HEK293T (cell line): ENCODE measurements at regions not wholly inside any gene's neighbourhood (a gene's known extent, or its start where the extent isn't known, plus 50 kb on each side); places are given as distances from the start of the nearest gene placed in this dataset.

Source experiments
- CTCF ChIA-PET: fragments of 350-600 bp; formaldehyde crosslinking; extraction: SDS; loops from one replicate; lab custom pipeline; 2021; ENCODE audit warnings: antibody characterized with exemption, inconsistent platforms; lab: Yijun Ruan, JAX
- POLR2A ChIA-PET: fragments of 350-600 bp; formaldehyde crosslinking; extraction: SDS; loops from one replicate; lab custom pipeline; 2020; ENCODE audit warnings: antibody characterized with exemption, inconsistent platforms; lab: Yijun Ruan, JAX
- DNase-seq: peaks from one replicate; pipeline ENCODE4 v3.0.0; 2012; ENCODE audit warnings: mixed read lengths; ENCODE audit errors: extremely low spot score
- ARNT ChIP-seq: fragments of 450-650 bp; IDR thresholded peaks from 2 replicates; pipeline ENCODE4 v1.6.1; 2017; ENCODE audit warnings: mild to moderate bottlenecking
- BHLHE40 ChIP-seq: fragments of 450-650 bp; IDR thresholded peaks from 2 replicates; pipeline ENCODE4 v1.6.1; 2016; ENCODE audit warnings: mild to moderate bottlenecking, moderate library complexity, borderline replicate concordance
- CTBP1 ChIP-seq: fragments of 450-650 bp; IDR thresholded peaks from 2 replicates; pipeline ENCODE4 v1.6.1; 2016; ENCODE audit warnings: borderline replicate concordance
- ELF4 ChIP-seq: fragments of 450-650 bp; IDR thresholded peaks from 2 replicates; pipeline ENCODE4 v1.6.1; 2017; ENCODE audit warnings: antibody characterized with exemption
- FOXA1 ChIP-seq: fragments of 450-650 bp; IDR thresholded peaks from 2 replicates; pipeline ENCODE4 v1.6.1; 2016; ENCODE audit warnings: mild to moderate bottlenecking
- FOXK2 ChIP-seq: fragments of 450-650 bp; IDR thresholded peaks from 2 replicates; pipeline ENCODE4 v1.6.1; 2016; ENCODE audit warnings: mild to moderate bottlenecking
- FOXM1 ChIP-seq: fragments of 450-650 bp; IDR thresholded peaks from 2 replicates; pipeline ENCODE4 v1.6.1; 2017; ENCODE audit warnings: mild to moderate bottlenecking, borderline replicate concordance
- HDGF ChIP-seq: fragments of 450-650 bp; IDR thresholded peaks from 2 replicates; pipeline ENCODE4 v1.6.1; 2017; ENCODE audit warnings: antibody characterized with exemption, borderline replicate concordance
- L3MBTL2 ChIP-seq: fragments of 450-650 bp; conservative IDR thresholded peaks from 2 replicates; pipeline ENCODE4 v1.6.1; 2016; ENCODE audit warnings: mild to moderate bottlenecking
- LEF1 ChIP-seq: fragments of 450-650 bp; IDR thresholded peaks from 2 replicates; pipeline ENCODE4 v1.6.1; 2017; ENCODE audit warnings: mild to moderate bottlenecking, borderline replicate concordance
- NFRKB ChIP-seq: fragments of 450-650 bp; IDR thresholded peaks from 2 replicates; pipeline ENCODE4 v1.6.1; 2016; ENCODE audit warnings: mild to moderate bottlenecking, moderate library complexity
- SP1 ChIP-seq: fragments of 450-650 bp; IDR thresholded peaks from 2 replicates; pipeline ENCODE4 v1.6.1; 2017
- SUZ12 ChIP-seq: fragments of 450-650 bp; IDR thresholded peaks from 2 replicates; pipeline ENCODE4 v1.6.1; 2016; ENCODE audit warnings: mild to moderate bottlenecking
- TARDBP ChIP-seq: fragments of 450-650 bp; IDR thresholded peaks from 2 replicates; pipeline ENCODE4 v1.6.1; 2016
- ZNF384 ChIP-seq: fragments of 450-650 bp; IDR thresholded peaks from 2 replicates; pipeline ENCODE4 v1.6.1; 2016
- TF ChIP-seq, protein P1 (sequence below): fragments of 450-650 bp; IDR thresholded peaks from 2 replicates; pipeline ENCODE4 v1.6.1; 2016

DNA sequence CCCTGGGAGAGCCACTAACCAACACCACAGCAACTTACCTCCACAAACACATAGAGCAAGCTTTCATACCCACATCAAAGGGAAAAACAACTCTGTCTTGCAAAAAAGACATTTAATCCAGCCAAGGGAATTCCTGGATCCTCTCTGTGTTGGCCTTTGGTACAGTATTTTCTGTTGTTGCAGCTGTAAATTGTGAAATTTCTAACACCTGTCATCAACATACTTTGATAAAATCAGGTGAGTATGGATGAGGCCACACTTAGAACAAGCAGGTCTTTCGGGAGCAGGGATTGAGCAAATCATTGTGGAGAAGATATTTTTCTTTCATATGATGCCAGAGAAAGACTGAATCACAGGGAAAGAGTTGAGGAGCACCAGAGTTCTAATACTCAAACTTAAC, 89.3 kb downstream of the SPTSSA start:
- CTCF ChIA-PET = interaction anchor here (0.6 to 0.7 kb wide), 2 partner anchors 15 to 218 kb away, joined by 3 to 4 read pairs; no protein-coding TSS in a partner anchor
- POLR2A ChIA-PET = no interaction called here
- DNase-seq = no peak
- TF ChIP-seq ELF4 (no peak), CTBP1 (no peak), LEF1 (no peak), ARNT (no peak), L3MBTL2 (no peak), SUZ12 (no peak), FOXA1 (no peak), NFRKB (no peak)

- TF ChIP-seq HDGF (no peak), ELF4 (no peak), SUZ12 (no peak), FOXA1 (no peak), CTBP1 (no peak), NFRKB (no peak)
- DNase-seq = no peak
- ChIA-PET POLR2A (no interaction called here), CTCF (no interaction called here)
These were observed 92.4 kb downstream of the SPTSSA start for GRCh38 chr14:34369648-34370030.

- TF ChIP-seq, protein P1, sequence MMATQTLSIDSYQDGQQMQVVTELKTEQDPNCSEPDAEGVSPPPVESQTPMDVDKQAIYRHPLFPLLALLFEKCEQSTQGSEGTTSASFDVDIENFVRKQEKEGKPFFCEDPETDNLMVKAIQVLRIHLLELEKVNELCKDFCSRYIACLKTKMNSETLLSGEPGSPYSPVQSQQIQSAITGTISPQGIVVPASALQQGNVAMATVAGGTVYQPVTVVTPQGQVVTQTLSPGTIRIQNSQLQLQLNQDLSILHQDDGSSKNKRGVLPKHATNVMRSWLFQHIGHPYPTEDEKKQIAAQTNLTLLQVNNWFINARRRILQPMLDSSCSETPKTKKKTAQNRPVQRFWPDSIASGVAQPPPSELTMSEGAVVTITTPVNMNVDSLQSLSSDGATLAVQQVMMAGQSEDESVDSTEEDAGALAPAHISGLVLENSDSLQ = no peak
- TF ChIP-seq ARNT (no peak), BHLHE40 (no peak), LEF1 (no peak), FOXA1 (no peak), SUZ12 (no peak), ZNF384 (no peak), ELF4 (no peak), HDGF (no peak), FOXM1 (no peak), L3MBTL2 (no peak), CTBP1 (no peak), FOXK2 (no peak)
- ChIA-PET CTCF (interaction anchor here (0.5 to 0.9 kb wide), 2 partner anchors 46 to 338 kb away, joined by 3 read pairs; no protein-coding TSS in a partner anchor), POLR2A (no interaction called here)
- no peak for DNase-seq
These were observed 92.9 kb downstream of the SPTSSA start for GRCh38 chr14:34368971-34369647.

DNA sequence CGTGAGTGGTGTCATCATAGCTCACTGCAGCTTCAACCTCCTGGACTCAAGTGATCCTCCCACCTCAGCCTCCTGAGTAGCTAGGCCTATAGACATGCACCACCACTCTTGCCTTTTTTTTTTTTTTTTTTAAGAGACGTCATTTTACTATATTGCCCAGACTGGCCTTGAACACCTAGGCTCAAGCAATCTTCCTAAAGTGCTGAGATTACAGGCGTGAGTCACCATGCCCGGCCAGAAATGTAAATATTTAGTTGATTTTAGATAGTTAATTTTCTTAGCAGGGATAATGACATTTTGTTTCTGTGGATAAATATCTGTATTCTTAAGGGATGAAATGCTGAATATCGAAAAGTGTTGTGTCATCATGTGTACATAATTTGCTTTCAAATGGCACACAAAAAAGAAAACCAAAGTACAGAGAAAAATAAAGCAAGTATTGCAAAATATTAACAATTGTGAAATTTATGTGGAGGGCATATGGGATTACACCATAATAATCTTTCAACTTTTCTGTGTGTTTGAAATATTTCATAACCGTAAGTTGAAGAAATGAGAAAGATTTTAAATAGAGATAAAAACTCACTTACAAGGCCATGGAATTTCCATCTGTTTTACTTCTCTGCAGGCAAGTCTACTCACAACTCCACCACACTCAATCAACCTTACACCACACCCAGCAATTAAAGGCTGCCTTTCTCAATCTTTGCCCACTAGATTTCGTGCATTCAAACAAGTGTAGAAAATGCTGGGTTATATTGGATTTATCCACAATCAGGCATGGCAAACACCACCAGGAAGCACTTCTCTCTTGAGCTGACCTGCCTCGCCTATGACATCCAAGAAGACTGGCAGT, 93.7 kb downstream of the SPTSSA start:
- CTCF ChIA-PET = interaction anchor here (0.5 to 0.9 kb wide), 2 partner anchors 45 to 338 kb away, joined by 3 read pairs; no protein-coding TSS in a partner anchor
- POLR2A ChIA-PET = no interaction called here
- no peak for DNase-seq
- TF ChIP-seq FOXK2 (no peak), L3MBTL2 (no peak), SUZ12 (no peak), CTBP1 (no peak), ZNF384 (no peak), NFRKB (no peak), HDGF (no peak), ELF4 (no peak), FOXM1 (no peak), BHLHE40 (no peak), FOXA1 (no peak), SP1 (no peak), LEF1 (no peak)

DNA sequence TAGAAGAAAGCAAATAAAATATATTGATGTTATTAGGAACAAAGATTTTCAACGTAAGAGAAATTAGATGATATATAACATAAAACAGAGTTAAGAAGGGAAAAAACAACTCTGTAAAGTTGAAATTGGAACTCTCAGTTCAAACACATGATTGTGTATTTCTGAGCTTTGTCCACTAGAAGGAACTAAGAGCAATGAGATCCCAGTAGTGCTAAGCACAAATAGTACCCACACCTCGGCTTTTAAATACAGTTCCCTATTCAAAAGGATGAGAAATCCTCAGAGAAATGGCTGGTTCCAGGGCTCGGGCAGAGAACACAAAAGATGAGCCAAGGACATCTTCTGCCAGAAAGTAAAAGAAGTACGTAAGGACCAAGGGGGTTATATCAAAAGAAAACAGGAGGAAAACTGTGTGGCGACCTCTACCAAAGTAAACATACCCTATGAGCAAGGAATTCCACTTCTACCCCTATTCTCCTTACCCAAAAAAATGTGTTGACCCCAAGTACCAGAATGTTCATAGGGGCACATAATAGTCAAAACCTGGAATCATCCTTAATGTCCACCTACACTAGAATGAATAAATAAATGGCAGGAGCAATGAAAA, 96.6 kb downstream of the SPTSSA start:
- ChIA-PET POLR2A (interaction anchor here (0.6 kb wide), 1 partner anchor 33 kb away, joined by 3 read pairs; no protein-coding TSS in a partner anchor), CTCF (interaction anchor here (0.5 to 2.0 kb wide), 6 partner anchors 9 to 189 kb away, joined by 3 to 5 read pairs (median 4); no protein-coding TSS in a partner anchor)
- DNase-seq = no peak
- no peak for TF ChIP-seq L3MBTL2
- no peak for TF ChIP-seq HDGF
- TF ChIP-seq ARNT = no peak
- no peak for TF ChIP-seq SUZ12
- no peak for TF ChIP-seq BHLHE40
- TF ChIP-seq FOXK2 = no peak
- no peak for TF ChIP-seq NFRKB
- TF ChIP-seq ELF4 = no peak

DNA sequence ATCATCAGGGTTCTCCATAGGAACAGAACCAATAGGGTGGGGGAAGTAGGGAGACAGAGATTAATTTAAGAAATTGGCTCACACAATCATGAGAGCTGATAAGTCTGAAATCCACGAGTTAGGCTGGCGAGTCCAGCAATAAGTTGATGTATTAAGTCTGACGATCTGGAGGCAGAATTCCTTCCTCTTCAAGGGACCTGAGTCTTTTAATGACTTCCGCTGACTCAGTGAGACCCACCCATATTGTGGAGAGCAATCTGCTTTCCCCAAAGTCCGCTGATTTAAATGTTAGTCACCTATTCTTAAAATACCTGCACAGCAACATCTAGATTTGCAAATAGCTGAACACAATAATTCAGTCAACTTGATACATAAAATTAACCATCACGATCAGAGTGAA, 97.8 kb downstream of the SPTSSA start:
- TF ChIP-seq HDGF (no peak), BHLHE40 (no peak), TARDBP (no peak), ELF4 (no peak), SP1 (no peak), ARNT (no peak), L3MBTL2 (no peak), LEF1 (no peak), FOXM1 (no peak), SUZ12 (no peak), FOXK2 (no peak), CTBP1 (no peak), ZNF384 (no peak), NFRKB (no peak), FOXA1 (no peak)
- TF ChIP-seq, protein P1 = no peak
- POLR2A ChIA-PET = interaction anchor here (1.9 kb wide), 1 partner anchor 102 kb away, joined by 5 read pairs; no protein-coding TSS in a partner anchor
- no peak for DNase-seq
- CTCF ChIA-PET = interaction anchor here (1.6 kb wide), 2 partner anchors 32 to 190 kb away, joined by 4 to 5 read pairs; no protein-coding TSS in a partner anchor
